ENCODE measurements at regions not wholly inside any gene's neighbourhood (a gene's known extent, or its start where the extent isn't known, plus 50 kb on each side); places are given as distances from the start of the nearest gene placed in this dataset.

GRCh38 chr6:51303338-51303737 is 484.7 kb downstream of the TFAP2B start (continued):
- no peak for TF ChIP-seq ATF2 (IDR thresholded peaks at IDR 0.05; ENCODE audit: low read length)

DNA sequence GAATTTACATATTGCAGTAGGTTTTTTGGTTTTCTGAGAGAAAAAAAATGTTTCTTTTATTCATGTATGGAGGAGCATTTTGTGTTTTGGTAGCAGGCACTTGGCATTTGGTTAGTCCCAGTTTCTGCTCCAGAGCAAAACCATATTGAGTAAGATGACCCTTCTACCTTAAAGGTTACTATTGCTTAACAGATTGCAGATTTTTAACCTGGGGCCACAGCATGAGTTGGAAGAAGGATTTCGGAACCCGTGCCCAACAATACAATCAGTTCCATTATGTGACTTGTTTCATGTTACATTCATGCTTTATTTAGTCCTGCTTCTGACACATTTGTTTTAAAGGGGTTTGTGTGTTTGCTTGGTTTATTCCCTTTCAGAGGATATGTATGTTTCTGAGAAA is 496.3 kb downstream of the TFAP2B start:
- H3K27me3 ChIP-seq (replicated peaks in 1 of 2; ENCODE audit: control insufficient read depth in 2 of 2, insufficient read depth in 2 of 2, low read length in 1 of 2), result no peaks in the 10 kb centered on the region; a peak in 1 of 4 replicates
- TF ChIP-seq RB1 (IDR thresholded peaks at IDR 0.05; ENCODE audit: borderline replicate concordance), result no peak
- TF ChIP-seq E4F1 (IDR thresholded peaks at IDR 0.05; ENCODE audit: borderline replicate concordance, partially characterized antibody), result no peak
- TF ChIP-seq ZNF384 (IDR thresholded peaks at IDR 0.05; ENCODE audit: borderline replicate concordance, low read depth, low read length), result no peak
- no peak for TF ChIP-seq BCL11A (IDR thresholded peaks at IDR 0.05; ENCODE audit: low read depth, low read length)
- no peaks in the 10 kb centered on the region for H3K4me1 ChIP-seq (ENCODE audit: control insufficient read depth, insufficient read depth, low read length)
- intact Hi-C loops (cut with micrococcal nuclease; ENCODE audit: unreplicated experiment) (no loop called here), in situ Hi-C loops (cut with MboI) (no loop called here)
- POLR2A ChIA-PET, result no interaction called here
- H3K36me3 ChIP-seq (ENCODE audit: control insufficient read depth in 2 of 2, insufficient read depth in 2 of 2, low read length in 1 of 2), result no peaks in the 10 kb centered on the region
- no peaks in the 10 kb centered on the region for H3K9me3 ChIP-seq (replicated peaks; ENCODE audit: control insufficient read depth, insufficient read depth, low read length)
- H3K9ac ChIP-seq (ENCODE audit: control insufficient read depth, insufficient read depth, low read length), result no peak overlapping the region
- SMC1A ChIA-PET (ENCODE audit: uncharacterized antibody, unreplicated experiment), result no interaction called here
- H2AFZ ChIP-seq (ENCODE audit: control insufficient read depth, low read depth, low read length), result no peak overlapping the region
- BruUV-seq (replicated peaks), result no TSS peak
- H3K79me2 ChIP-seq (ENCODE audit: control insufficient read depth, insufficient read depth, low read length), result no peaks in the 10 kb centered on the region
- H4K20me1 ChIP-seq (ENCODE audit: control insufficient read depth, insufficient read depth), result no peaks in the 10 kb centered on the region
- DNase-seq (ENCODE audit: low read depth, low spot score) (no peak), ATAC-seq (no peak), FAIRE-seq (no peak)
- CTCF ChIA-PET, result no interaction called here
- RAD21 ChIA-PET (ENCODE audit: unreplicated experiment), result no interaction called here
- no peak overlapping the region for H3K27ac ChIP-seq (ENCODE audit: control insufficient read depth, insufficient read depth)
- WGBS (ENCODE audit: insufficient coverage, insufficient replicate concordance, low lambda C conversion rate, missing lambda C conversion rate), result 81% methylated on average over 2 of the region's 2 CpGs
- no peak overlapping the region for H3K4me3 ChIP-seq
- no peak overlapping the region for H3K4me2 ChIP-seq (ENCODE audit: control insufficient read depth, insufficient read depth)

All from GM12878 (cell line).